ENCODE measurements at regions not wholly inside any gene's neighbourhood (a gene's known extent, or its start where the extent isn't known, plus 50 kb on each side); places are given as distances from the start of the nearest gene placed in this dataset.

DNA sequence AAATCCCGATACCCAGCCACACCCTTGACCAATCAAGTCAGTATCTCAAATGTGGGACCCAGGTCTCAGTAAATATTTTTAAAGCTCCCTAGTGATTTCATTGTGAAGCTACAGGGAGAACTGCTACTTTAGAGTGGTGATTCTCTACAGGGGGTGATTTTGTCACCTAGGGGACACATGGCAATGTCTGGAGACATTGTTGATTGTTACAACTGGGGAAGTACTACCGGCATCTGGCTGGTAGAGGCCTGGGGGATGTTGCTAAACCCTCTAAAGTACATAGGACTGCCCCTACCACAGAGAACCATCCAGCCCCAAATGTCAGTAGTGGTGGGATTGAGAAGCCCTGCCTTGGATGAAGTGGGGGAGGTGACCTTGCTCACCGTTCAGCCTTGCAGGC is 152.9 kb downstream of the RPS24 start:
- no peak overlapping the region for H3K4me3 ChIP-seq
- DNase-seq (ENCODE audit: low spot score) (no peak), ATAC-seq (ENCODE audit: insufficient number of reproducible peaks, low FRiP score, low read depth) (no peak)
- no peaks in the 10 kb centered on the region for H3K36me3 ChIP-seq
- TF ChIP-seq, protein P1, sequence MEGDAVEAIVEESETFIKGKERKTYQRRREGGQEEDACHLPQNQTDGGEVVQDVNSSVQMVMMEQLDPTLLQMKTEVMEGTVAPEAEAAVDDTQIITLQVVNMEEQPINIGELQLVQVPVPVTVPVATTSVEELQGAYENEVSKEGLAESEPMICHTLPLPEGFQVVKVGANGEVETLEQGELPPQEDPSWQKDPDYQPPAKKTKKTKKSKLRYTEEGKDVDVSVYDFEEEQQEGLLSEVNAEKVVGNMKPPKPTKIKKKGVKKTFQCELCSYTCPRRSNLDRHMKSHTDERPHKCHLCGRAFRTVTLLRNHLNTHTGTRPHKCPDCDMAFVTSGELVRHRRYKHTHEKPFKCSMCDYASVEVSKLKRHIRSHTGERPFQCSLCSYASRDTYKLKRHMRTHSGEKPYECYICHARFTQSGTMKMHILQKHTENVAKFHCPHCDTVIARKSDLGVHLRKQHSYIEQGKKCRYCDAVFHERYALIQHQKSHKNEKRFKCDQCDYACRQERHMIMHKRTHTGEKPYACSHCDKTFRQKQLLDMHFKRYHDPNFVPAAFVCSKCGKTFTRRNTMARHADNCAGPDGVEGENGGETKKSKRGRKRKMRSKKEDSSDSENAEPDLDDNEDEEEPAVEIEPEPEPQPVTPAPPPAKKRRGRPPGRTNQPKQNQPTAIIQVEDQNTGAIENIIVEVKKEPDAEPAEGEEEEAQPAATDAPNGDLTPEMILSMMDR (IDR thresholded peaks at IDR 0.05) = no peak
- H3K27me3 ChIP-seq (replicated peaks; ENCODE audit: insufficient read depth) = no peaks in the 10 kb centered on the region
- H3K9me3 ChIP-seq = no peaks in the 10 kb centered on the region
- H3K27ac ChIP-seq = no peak overlapping the region
- peaks cover 0 to 9% of the 10 kb centered on the region in 2 donors for H3K4me1 ChIP-seq (ENCODE audit: control insufficient read depth in 1 of 2, low read depth in 2 of 2)

DNA sequence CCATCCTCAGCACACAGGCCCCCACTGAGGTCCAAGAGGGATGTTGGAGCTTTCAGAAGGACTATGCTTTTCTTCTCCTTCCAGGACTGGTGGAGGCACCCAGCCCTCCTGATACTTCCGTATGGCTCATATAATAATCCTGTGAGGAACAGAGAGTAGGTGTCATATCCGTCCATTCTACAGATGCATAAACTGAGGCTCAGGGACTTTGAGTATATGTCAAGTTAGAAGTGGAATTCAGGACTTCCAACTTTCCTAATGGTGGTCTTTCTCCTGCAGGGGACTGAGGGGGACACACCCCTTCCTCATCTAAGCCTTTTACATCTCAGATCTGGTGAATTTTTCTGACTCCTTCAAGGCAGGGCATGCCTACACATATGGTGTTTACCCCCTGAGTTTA is 153.7 kb downstream of the RPS24 start:
- peaks cover 0 to 9% of the 10 kb centered on the region in 2 donors for H3K4me1 ChIP-seq (ENCODE audit: control insufficient read depth in 1 of 2, low read depth in 2 of 2)
- no peaks in the 10 kb centered on the region for H3K27me3 ChIP-seq (replicated peaks; ENCODE audit: insufficient read depth)
- no peak for DNase-seq (ENCODE audit: low spot score)
- no peak overlapping the region for H3K4me3 ChIP-seq
- H3K27ac ChIP-seq = no peak overlapping the region
- TF ChIP-seq, protein P1 (IDR thresholded peaks at IDR 0.05) = no peak
- no peaks in the 10 kb centered on the region for H3K36me3 ChIP-seq
- no peaks in the 10 kb centered on the region for H3K9me3 ChIP-seq
- ATAC-seq (ENCODE audit: insufficient number of reproducible peaks, low FRiP score, low read depth) = no peak

DNA sequence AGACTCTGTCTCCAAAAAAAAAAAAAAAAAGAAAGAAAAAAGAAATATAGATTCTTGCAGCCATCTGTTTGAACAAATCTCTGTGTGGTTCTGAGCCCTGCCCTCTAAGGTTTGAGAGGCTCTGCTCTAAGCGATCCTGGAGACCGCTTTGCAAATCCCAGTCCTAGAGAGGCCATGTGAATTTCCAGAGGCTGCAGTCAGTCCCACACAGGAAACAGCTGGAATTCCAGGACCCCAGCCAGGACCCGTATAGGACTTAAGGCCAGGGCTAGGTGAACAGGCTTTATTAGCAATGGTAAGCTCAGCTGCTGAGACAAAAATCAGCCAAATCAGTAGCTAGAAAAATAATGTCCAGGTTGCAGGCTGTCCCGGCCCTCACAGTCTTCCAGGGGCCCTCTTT is 154.8 kb downstream of the RPS24 start:
- ATAC-seq (ENCODE audit: insufficient number of reproducible peaks, low FRiP score, low read depth) (no peak), DNase-seq (ENCODE audit: low spot score) (no peak)
- Histone ChIP-seq H3K36me3 (no peaks in the 10 kb centered on the region), H3K27me3 (replicated peaks; ENCODE audit: insufficient read depth) (no peaks in the 10 kb centered on the region), H3K9me3 (peaks cover 7% of the 10 kb centered on the region), H3K4me1 (ENCODE audit: control insufficient read depth in 1 of 2, low read depth in 2 of 2) (peaks cover 0 to 9% of the 10 kb centered on the region in 2 donors), H3K27ac (no peak overlapping the region), H3K4me3 (no peak overlapping the region)
- TF ChIP-seq, protein P1 (IDR thresholded peaks at IDR 0.05) = no peak

DNA sequence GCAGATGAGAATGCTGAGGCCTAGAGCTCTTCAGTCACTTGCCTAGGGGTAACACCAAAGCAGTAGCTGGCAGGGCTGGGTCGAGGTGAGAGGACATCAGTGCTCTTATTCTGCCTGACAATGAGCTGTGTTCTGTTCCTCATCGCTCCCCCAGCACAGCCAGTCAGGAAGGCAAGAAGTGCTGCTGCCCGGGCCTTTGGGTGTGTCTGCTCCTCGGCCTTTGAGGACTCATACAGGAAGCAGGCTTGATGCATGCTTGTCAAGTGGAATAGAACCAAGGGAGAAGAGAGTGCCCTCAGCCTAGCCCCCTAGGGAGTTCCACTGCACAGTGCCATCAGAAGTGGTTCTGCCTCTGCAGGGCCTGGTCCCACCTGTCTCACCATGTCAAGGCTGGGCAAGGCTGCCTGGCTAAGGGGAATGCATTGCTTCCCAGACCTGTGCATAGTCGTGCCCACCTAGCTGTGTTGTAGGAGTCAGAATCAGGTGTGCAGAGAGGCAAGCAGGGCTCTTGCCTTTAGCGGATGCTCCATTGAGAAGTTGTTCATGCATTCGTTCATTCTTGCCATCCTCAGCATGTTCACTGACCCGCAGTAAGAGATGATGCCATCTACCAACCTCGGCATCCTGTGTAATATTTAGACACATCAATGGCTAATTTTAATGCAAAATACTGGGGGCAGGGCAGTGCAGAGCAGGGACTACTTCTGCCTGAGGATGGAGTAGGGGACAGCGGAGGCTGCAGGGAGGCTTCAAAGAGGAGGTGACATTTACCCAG is 156.6 kb downstream of the RPS24 start:
- Histone ChIP-seq H3K4me1 (ENCODE audit: control insufficient read depth in 1 of 2, low read depth in 2 of 2) (peaks cover 0 to 9% of the 10 kb centered on the region in 2 donors), H3K27ac (no peak overlapping the region), H3K4me3 (no peak overlapping the region), H3K27me3 (replicated peaks; ENCODE audit: insufficient read depth) (no peaks in the 10 kb centered on the region), H3K9me3 (peaks cover 7% of the 10 kb centered on the region), H3K36me3 (no peaks in the 10 kb centered on the region)
- ATAC-seq (ENCODE audit: insufficient number of reproducible peaks, low FRiP score, low read depth) (no peak), DNase-seq (ENCODE audit: low spot score) (no peak)
- TF ChIP-seq, protein P1 (IDR thresholded peaks at IDR 0.05) = no peak

DNA sequence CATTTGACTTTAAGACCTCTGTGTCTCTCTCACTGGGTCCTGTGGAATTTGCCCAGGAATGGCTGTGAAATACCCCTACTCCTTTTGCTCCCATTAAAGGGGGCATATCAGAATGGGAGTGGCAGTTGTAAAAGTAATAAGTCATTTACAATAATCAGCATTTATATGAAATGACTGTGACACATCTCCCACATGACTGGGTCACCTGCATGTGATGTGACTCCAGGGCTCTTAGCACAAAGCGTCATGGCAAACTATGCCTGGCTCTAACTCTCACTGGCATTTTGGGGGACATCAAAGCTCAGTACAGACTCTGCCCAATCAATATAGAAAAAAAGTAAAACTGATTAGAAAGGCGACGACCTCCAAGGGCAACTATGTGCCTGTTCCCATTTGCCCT is 157.6 kb downstream of the RPS24 start:
- TF ChIP-seq, protein P1 (IDR thresholded peaks at IDR 0.05) = no peak
- ATAC-seq (ENCODE audit: insufficient number of reproducible peaks, low FRiP score, low read depth) (no peak), DNase-seq (ENCODE audit: low spot score) (no peak)
- no peak overlapping the region for H3K4me3 ChIP-seq
- H3K27me3 ChIP-seq (replicated peaks; ENCODE audit: insufficient read depth) = no peaks in the 10 kb centered on the region
- H3K36me3 ChIP-seq = no peaks in the 10 kb centered on the region
- H3K4me1 ChIP-seq (ENCODE audit: control insufficient read depth in 1 of 2, low read depth in 2 of 2) = no peaks in the 10 kb centered on the region
- H3K27ac ChIP-seq = no peak overlapping the region
- H3K9me3 ChIP-seq = peaks cover 7% of the 10 kb centered on the region

Data from thoracic aorta (tissue), 2 donors.